GM19328 (cell line): ENCODE measurements at regions not wholly inside any gene's neighbourhood (a gene's known extent, or its start where the extent isn't known, plus 50 kb on each side); places are given as distances from the start of the nearest gene placed in this dataset.
"Not testable (repeated sequence)": the region's sequence is repeated elsewhere in the genome, so short reads cannot be mapped to it uniquely, and the experiment has no call there.

Source experiments
- ATAC-seq: cut with Tn5 transposase; IDR thresholded peaks from one replicate; pipeline ENCODE4 v1.9.1; 2021; ENCODE audit warnings: mild to moderate bottlenecking, moderate library complexity; ENCODE audit not compliant: unreplicated experiment

- peak; percentile 98 for ATAC-seq
These were observed 192.6 kb downstream of the CASP12 start for GRCh38 chr11:104705490-104706190.

GRCh38 chr11:104704888-104705287 lies 193.4 kb downstream of the CASP12 start:
- no peak for ATAC-seq

GRCh38 chr11:104704146-104704830 lies 194.0 kb downstream of the CASP12 start:
- no peak for ATAC-seq

- no peak for ATAC-seq
These were observed 197.7 kb downstream of the CASP12 start for GRCh38 chr11:104700609-104701008.

GRCh38 chr11:104699981-104700380 lies 198.3 kb downstream of the CASP12 start:
- no peak for ATAC-seq

GRCh38 chr11:104695065-104695463 lies 203.2 kb downstream of the CASP12 start:
- ATAC-seq, result no peak

- ATAC-seq, result no peak
These were observed 203.8 kb downstream of the CASP12 start for GRCh38 chr11:104694259-104695064.

- ATAC-seq, result no peak
These were observed 205.5 kb downstream of the CASP12 start for GRCh38 chr11:104692751-104693150.

GRCh38 chr11:104691129-104691528 lies 207.1 kb downstream of the CASP12 start:
- ATAC-seq, result no peak

- no peak for ATAC-seq
These were observed 208.0 kb downstream of the CASP12 start for GRCh38 chr11:104690241-104690640.

GRCh38 chr11:104688731-104689130 lies 209.5 kb downstream of the CASP12 start:
- ATAC-seq, result no peak

GRCh38 chr11:104682206-104682605 lies 216.1 kb downstream of the CASP12 start:
- no peak for ATAC-seq

- ATAC-seq, result no peak
These were observed 219.0 kb downstream of the CASP12 start for GRCh38 chr11:104679258-104679657.

GRCh38 chr11:104678408-104678807 lies 219.9 kb downstream of the CASP12 start:
- no peak for ATAC-seq

- not testable (repeated sequence) for ATAC-seq
These were observed 221.2 kb downstream of the CASP12 start for GRCh38 chr11:104677069-104677468.

- no peak for ATAC-seq
These were observed 225.4 kb downstream of the CASP12 start for GRCh38 chr11:104672897-104673296.

- no peak for ATAC-seq
These were observed 229.3 kb downstream of the CASP12 start for GRCh38 chr11:104668797-104669463.

- ATAC-seq, result no peak
These were observed 231.6 kb downstream of the CASP12 start for GRCh38 chr11:104666624-104667023.

GRCh38 chr11:104665641-104666040 lies 232.6 kb downstream of the CASP12 start:
- ATAC-seq, result no peak

GRCh38 chr11:104663190-104664140 lies 234.8 kb downstream of the CASP12 start:
- ATAC-seq, result no peak
